ENCODE measurements at regions not wholly inside any gene's neighbourhood (a gene's known extent, or its start where the extent isn't known, plus 50 kb on each side); places are given as distances from the start of the nearest gene placed in this dataset.

- TF ChIP-seq CTCF (IDR thresholded peaks at IDR 0.05; ENCODE audit: poor library complexity, severe bottlenecking) (no peak), EZH2 (IDR thresholded peaks at IDR 0.05; ENCODE audit: borderline replicate concordance, insufficient read depth, low read length, poor library complexity, severe bottlenecking) (no peak), EP300 (conservative IDR thresholded peaks at IDR 0.05; ENCODE audit: poor library complexity, severe bottlenecking) (no peak), RAD21 (conservative IDR thresholded peaks at IDR 0.05) (no peak), POLR2AphosphoS5 (IDR thresholded peaks at IDR 0.05) (no peak), MXI1 (conservative IDR thresholded peaks at IDR 0.05; ENCODE audit: poor library complexity, severe bottlenecking) (no peak), REST (IDR thresholded peaks at IDR 0.05; ENCODE audit: borderline replicate concordance) (no peak)
Measured at GRCh38 chr11:12606597-12606996, 67.6 kb upstream of the TEAD1 start.

Measured in neural cell (in vitro differentiated cells).